NOMO-1 treated with dmso at 0.1 percent for 144 hours (cell line): ENCODE measurements at regions not wholly inside any gene's neighbourhood (a gene's known extent, or its start where the extent isn't known, plus 50 kb on each side); places are given as distances from the start of the nearest gene placed in this dataset.
A peak's percentile ranks its signal among the peaks of the same experiment; 100 is the strongest.

Experiments used
- DNase-seq: peaks from one replicate; lab custom pipeline; 2025; ENCODE audit not compliant: unreplicated experiment; lab: John Stamatoyannopoulos, UW

DNA sequence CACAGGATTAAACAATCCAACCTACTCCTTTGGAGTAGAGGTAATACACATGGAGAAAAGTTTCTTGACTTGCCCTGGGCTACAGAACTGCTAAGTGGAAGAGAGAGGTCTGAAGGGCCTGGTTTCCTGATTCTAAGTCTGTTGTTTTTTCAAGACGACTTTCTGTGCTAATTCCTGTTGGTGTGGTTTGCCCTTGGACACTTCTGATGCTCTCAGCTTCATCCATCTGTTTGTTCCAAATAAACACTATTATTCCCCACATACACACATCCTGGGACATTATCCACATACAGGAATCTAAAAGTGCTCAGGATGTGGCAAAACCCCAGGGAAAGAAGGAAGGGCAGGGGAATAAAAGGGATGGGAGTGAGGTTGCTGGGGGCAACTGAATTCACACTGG is 393.5 kb upstream of the TBL1XR1 start:
- DNase-seq = no peak

DNA sequence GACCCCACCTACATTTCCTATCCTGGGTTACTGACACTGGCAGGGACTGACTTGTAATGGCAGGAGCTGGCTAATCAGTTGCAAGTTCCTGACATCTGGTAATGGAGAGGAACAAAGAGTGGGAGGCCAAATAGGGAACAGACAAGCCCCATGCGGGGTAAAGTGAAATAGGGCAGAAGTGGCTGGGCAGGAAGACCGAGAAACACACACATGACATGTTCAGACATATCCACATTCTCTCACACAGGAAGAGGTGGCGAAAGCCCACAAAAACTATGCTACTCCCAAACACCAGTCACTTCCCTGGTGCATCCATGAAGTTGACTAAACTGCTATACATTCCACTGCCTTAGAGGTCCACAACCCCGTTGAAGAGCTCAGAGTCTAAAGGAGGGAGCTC is 394.1 kb upstream of the TBL1XR1 start:
- DNase-seq = peak; percentile 37

DNA sequence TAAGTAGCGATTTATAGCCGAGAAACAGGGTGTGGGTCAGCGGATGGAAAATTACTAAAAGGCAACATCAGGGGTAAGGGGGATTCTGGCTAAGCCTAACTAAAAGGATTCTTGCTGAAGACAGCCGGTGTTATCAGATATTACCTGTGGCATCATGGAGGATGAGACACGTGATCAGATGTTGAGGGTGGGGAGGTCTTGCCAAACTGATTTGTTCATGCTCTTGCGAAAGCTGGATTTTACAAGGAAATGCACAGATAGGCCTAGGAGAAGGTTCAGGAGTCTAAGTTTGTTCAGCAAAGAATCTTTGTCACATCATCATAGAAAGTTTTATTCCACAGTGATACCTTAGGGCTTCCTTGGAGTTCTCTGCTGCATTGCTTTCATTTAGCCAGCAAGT is 396.8 kb upstream of the TBL1XR1 start:
- DNase-seq = no peak

DNA sequence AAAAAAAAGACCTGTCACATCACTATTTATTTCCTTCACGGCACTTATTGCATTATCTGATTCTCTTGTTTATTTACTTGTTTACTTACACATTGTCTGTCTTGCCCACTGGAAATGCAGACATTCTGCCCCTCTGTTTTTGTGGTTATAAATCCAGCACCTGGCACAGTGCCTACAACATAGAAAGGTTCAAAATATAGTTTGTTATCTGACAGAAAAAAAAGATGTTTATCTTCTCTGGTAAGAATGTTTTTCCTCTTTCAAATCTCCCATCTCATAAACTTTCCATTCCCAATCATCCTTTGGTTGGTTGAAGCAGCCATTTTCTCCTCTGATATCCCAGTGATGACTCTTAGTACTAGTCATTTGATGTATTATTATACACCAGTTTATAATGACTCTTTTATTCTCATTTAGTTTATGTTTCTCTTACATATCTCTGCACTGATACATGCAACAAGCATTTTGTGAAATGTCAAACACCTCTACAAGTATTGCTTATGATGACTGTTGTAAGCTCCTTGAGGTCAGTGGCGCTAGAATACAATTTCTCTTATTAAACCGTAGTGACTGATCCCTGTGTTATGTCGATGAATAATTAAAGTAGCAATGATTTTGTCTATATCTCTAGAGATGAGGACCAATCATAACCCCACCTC is 398.4 kb upstream of the TBL1XR1 start:
- no peak for DNase-seq

DNA sequence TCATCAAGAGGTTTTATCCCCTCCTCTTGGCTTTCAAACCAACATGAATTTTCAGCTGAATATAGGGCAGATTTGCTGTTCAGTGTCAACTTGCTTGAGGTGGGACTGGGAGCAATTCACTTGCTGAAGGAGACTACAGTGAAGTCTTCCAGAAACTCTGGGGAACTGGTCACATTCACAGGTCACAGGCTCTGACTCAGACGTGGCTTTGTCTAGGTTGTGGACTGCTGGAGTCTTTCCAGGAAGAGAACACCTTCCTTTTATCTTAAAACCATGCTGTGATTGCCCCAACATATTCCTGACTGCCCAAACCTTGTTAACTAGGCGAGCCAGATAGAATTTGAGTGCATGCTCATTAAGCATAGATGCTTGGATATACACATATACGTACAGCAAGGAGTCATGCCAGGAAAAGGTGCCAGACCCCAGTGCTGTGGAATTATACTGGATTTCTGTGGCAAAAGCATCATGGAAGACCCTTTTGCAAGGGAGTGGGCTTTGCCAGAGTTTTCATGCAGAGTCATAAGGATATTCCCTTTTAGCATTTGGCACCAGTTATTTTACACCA is 399.1 kb upstream of the TBL1XR1 start:
- no peak for DNase-seq

DNA sequence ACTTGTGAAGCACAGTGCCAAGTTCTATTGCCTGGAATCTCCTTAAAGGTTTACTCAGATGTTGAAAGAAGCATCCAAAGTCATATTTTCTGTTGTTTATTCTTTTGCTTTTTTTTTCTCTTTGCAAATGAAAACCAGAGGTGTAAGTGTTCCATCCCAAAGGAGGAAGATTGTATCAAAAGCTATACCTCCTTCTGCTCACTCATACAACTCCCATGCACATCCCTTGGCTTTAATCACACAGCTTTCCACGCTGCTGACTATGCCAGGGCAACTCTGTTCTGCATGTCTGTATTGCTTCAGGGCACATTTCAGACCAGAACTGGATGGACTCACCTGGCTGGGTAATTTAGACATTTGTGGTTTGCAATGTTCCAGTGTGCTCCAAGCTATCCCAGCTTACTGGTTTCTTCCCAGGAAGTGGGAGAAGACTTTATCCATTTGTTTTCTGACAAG is 399.6 kb upstream of the TBL1XR1 start:
- DNase-seq = no peak

DNA sequence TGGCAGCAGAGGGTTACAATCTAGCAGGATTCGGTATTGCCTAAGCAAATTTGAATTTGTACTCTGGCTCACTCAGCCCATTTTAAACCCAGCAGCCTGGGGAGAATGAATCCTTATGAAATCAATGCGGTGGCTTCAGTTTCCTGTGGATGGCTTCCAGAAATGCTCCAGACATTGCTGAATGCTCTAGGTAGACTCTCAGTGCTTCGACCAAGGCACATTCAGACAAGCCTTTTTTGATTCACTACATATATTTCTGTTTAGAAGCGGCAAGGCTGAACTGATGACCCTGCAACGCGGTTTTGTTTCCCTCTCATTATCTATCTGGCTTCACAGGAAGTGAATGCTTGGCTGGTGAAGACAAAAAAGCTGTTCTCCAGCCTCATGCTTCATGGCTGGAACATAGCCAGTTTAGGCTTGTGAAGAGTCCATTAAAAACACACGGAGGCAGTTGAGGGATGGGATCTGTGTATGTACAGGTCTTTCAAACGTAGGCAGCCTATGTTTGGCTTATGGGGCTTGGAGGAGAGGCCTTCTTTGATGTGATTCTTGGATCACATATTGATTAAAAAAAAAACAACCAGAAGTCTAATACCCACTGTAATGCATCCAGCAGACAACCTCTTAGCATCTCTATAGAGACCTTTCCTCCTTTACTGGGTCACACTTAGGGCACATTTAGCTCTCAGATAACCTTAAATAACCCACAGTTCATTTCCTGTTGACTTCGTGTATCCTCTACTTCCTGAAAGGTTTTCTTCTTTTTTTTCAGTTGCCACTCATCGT is 400.2 kb upstream of the TBL1XR1 start:
- DNase-seq = peak; percentile 19

DNA sequence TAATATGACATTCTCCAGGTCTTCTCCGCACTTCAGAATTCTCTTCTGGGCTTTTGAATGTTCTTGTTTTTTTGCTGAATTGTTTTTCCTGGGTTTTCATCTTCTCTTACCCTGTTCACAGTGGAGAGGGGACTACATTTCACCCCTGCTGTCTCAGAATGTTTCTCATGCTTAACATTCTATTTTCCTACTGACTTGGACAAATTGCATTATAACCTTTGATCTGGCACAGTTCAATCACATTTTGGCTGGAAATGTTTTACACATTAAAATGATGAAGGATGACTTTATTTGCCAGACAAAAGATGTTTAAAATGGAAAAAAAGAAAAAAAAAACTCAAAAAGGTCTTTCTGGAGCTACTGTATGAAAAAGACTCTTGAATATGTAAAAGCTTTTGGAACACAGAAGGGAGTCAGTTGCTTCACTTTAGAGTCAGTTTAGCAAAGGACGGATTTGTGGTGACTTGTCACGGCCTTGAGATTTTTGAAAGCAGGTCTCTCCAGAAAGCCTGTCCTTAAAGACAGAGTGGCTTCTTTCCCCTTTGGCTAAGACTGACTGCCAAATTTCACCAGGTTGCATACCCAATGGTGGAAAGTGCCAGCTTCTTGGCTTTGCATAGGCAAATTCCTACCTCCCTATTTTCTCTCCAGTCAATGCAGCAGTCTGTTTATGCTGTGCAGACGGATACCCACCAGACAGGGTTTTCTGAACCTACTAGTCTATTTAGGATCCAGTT is 401.0 kb upstream of the TBL1XR1 start:
- no peak for DNase-seq

DNA sequence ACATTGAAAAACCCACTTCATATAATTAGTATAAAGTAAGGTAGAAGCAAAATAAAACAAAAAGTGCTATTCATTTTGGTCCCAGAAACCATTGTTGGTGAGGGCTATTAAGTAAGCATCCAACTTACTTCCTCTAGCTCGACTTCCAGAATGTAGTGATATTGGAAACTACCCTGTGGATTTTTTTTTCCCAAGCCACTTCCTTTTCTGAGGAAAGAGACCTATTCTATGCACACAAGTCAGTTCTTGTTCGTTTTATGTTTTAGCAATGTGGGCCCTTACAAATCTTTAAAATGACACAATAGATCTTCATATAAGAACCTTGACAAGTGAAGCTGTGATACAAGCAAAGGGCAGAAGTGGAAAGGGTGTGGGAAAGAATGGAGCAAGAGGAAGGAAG is 402.0 kb upstream of the TBL1XR1 start:
- no peak for DNase-seq

DNA sequence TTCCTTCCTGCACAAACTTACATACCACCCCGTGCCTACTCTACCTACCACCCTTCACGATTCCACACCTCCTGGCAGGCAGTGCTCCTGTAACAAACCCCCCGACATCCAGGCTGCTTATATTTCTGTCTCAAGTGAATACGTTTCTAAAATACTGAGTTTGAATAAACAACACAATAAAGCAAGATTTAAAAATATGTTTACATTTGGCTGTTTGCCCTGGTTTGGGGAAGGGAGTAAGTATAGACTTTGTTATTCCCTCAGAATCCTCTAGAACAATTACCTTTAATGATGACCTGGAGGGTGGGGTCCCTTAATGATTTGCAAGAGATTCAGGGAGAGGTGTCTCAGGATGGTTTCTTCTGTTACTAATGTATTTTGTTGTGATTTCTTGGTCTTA is 402.6 kb upstream of the TBL1XR1 start:
- no peak for DNase-seq

DNA sequence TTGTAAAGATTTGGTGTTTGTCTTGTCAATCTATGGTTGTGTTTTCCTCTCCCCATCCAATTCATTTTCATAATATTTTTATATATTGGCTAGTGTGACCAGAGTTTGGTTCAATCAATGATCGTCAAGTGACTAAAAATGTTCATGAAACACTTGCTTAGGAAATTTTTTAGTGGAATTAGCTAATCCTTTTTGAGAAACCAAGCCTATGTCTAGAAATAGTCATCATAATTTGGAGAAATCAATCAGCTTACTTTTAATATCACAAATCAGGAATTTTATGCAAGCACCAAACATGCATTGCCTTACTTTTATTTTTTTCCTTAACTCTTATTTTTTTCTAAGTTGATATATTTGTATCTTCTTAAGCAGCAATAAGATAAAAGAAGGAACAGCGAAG is 403.1 kb upstream of the TBL1XR1 start:
- no peak for DNase-seq

DNA sequence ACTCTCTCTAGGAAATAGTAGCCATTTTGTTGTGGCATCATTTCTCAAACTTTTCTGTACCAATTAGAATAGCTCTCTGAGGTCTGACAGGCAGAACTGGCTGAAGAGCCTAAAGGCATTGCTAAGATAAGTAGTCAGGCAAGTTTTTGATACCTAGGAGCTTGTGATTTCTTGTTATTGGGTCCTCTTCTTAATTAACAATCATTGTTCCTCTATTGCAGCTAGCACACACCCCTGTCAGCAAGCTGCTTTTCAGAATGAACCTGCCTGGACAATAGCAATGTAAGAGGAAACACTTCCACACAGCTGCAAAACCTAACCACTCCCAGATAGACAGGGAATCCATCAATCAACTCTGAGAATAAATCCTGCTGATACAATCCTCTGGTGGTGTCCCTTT is 403.9 kb upstream of the TBL1XR1 start:
- DNase-seq = no peak

DNA sequence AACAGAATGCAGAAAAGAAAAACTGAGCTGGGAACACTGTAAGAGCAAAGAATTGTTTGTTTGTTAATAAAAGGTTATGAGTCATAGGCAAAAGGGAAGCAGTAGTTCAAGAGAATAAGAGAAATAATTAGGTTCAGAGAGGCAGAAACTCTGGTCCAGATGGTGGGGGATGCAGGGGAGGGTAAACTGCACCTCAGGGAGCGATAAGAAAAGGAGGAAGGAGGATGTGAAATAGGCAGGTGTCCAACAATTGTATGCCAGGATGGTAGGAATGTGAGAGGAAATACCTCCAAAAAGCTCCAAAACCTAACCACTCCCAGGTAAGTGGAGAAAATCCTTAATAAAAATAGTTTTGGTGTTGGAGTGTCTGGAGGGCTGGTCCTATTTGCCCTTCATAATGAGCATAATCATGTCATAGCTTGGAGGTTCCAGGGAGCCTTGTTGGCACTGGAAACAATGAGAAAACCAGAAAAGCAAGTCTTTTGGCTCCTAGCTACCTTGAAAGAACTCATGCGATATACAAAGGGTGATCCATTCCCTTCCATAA is 405.4 kb upstream of the TBL1XR1 start:
- no peak for DNase-seq

DNA sequence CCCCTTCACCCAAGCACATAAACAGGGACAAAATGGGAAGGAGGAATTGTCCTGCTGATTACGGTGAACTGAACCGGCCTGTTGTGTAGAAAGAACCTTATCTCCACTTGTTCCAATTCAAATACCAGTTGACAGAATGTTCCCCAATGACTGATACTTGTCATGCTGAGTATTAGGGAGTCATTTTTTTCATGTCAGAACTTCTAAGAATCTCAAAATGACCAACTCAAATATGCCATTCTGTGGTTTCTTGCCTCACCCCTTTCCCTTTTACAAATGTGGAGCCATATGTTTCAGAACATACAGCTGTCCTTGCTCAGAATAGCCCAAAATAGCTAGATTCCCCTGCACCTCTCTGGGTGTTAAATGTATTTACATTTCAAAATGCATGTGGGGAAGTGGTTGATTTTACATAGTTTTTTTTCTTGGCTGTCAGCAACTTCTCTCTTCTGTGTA is 405.9 kb upstream of the TBL1XR1 start:
- DNase-seq = peak; percentile 37

DNA sequence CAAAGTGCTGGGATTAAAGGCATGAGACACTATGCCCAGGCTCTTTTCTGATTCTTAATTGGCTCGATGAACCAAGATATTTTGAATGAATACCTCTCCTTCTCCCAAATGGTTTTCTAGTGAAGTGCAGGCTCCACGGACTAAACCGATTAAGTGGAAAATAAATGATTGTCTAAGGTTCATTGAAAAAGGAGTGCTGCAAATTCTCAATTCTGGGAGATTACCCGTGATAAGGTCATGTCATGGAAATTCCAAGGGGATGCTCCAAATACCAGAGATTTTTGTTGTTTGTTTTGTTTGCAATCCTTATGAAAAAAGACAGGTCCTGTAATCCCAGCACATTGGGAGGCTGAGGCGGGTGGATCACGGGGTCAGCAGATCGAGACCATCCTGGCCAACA is 406.9 kb upstream of the TBL1XR1 start:
- DNase-seq = no peak

DNA sequence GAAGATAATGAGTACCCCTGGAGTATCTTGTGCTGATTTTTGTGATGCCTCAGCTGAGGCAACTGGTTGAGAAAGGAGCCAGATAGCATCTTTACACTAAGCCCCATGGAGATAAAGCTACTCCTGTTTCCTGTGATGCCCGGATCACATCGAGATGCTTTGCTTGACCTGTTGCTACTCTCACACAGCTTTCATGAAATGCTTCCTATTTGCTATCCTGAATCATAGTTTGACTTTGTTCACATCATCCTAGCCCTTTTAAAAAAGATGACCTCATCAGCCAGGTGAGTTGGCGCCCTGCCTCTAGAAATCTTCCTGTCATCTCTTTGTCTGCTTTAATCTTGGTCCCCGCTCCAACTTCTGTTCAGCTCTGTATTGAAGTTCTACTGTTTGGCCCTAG is 409.6 kb upstream of the TBL1XR1 start:
- DNase-seq = no peak

DNA sequence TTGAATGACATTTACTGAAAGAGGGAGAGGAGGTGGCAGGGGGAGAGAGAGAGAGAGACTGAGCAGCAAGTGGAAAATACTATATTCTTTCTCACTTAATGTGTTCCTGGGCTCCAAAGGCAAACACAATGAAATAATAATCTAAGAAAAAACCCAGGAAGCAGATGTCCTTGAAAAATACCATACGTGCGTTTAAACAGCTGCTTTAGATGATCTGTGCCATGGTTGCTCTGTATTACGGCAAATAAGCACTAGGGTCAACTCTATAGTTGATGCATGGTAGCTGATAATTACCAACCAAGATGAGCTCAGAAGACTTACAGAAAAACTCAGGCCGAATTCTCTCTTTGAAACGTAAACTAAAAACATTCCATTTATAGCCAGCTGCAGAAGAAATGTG is 410.3 kb upstream of the TBL1XR1 start:
- no peak for DNase-seq

DNA sequence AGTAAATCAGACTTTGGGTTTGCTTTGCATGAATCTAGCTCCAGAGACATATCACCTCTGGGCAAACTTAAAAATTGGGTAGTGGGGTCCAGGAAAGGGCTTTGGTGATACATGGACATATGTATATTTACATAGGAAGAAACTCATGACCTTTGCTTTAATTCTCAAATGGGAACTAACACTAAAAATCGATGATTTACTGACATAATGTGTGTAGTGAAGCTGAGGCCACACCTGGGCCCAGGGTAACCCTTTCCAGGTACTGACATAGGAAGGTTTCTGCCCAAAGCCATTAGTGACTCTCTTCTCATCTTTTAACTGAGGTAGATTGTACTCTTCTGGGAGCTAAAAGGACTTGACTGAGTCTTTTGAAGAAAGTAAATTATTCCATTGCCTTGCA is 411.2 kb upstream of the TBL1XR1 start:
- DNase-seq = no peak

DNA sequence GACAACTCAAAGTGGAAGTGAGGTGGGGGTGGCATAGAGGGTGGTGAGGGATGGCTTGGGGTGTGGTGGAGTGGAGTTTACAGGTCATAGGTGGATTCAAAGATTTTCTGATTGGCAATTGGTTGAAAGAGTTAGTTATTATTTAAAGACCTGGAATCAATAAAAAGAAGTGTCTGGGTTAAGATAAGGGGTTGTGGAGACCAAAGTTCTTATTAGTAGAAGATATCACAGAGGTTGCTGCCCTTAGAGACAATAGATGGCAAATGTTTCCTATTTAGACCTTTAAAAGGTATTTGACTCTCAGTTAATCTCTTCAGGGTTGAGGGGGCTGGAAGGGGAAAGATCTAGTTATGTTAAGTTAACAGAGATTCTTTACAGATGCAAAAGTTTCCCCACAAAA is 412.3 kb upstream of the TBL1XR1 start:
- no peak for DNase-seq

DNA sequence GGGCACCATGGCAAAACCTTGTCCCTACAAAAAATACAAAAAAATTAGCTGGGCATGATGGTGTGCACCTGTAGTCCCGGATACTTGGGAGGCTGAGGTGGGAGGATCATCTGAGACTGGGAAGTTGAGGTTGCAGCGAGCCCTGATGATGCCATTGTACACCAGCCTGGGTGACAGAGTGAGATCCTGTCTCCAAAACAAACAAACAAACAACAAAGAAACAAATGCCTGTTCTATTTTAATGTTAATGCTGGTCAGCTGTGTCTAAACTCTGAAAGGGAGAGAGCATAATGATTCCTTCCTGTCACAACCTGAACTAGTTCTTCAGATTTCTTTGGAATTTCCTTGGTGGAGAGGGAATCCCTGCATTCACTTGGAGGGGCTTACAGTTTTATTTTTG is 413.0 kb upstream of the TBL1XR1 start:
- DNase-seq = no peak
